Embryonic facial prominence (tissue), 1 donor: ENCODE measurements at regions not wholly inside any gene's neighbourhood (a gene's known extent, or its start where the extent isn't known, plus 50 kb on each side); places are given as distances from the start of the nearest gene placed in this dataset.
"Not testable (repeated sequence)": the region's sequence is repeated elsewhere in the genome, so short reads cannot be mapped to it uniquely, and the experiment has no call there.

ENCODE experiments used
- DNase-seq: peaks from one replicate; pipeline ENCODE4 v3.0.0-alpha.2; 2016; ENCODE audit errors: extremely low spot score

DNA sequence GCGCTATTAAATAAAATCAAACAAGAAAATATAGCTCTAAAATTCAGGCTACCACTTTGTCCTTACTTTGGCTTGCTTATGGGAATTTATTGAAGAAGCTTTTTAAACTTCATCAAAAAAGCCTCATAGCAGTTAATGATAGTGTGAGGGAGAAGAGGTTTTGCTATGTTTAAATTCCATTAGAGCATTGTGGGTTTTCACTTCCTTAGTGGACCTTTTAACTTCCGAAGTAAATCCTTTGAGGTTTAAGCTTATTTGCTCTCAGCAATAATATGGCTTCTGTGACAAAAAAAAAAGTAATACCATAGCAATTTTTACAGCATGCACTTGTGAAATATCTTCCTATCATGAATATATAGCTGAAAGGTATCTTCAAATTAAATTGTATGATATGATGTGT lies 120.2 kb upstream of the NDST4 start:
- no peak for DNase-seq

DNA sequence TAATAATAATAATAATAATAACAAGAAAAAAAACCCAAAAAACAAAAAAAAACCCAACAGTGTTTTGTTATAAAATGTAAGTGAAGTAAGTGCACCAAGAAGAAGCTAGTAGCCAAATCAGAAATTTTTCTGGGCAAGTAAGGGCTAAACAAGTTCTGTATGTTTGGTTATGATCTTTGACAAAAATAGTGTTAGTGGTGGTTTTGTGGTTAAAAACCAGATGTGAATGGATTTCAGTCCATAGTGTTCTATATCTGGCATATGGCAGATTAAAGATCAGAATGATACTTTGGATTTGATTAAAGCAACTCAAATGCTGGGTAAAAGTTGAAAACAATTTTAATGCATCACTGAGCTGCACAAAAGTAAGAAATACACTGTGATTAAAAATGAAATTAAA lies 116.5 kb upstream of the NDST4 start:
- DNase-seq: no peak

GRCh38 chr4:115228851-115229250 lies 115.4 kb upstream of the NDST4 start:
- DNase-seq: no peak

DNA sequence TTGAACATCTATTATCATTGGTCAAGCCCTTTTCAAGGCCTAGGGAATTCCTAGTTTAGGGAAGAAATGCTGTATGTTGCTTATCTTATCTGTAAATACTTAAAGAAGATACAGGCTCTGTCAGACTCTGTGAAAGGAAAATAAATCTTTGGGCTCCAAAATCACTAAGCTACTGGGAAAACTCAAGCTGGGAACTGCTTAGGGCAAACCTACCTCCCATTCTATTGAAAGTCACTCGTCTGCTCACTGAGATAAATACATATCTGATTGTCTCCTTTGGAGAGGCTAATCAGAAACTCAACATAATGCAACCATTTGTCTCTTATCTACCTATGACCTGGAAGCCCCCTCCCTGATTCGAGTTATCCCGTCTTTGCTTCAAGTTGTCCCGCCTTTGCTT lies 108.6 kb upstream of the NDST4 start:
- no peak for DNase-seq

GRCh38 chr4:115219862-115220261 lies 106.4 kb upstream of the NDST4 start:
- no peak for DNase-seq

DNA sequence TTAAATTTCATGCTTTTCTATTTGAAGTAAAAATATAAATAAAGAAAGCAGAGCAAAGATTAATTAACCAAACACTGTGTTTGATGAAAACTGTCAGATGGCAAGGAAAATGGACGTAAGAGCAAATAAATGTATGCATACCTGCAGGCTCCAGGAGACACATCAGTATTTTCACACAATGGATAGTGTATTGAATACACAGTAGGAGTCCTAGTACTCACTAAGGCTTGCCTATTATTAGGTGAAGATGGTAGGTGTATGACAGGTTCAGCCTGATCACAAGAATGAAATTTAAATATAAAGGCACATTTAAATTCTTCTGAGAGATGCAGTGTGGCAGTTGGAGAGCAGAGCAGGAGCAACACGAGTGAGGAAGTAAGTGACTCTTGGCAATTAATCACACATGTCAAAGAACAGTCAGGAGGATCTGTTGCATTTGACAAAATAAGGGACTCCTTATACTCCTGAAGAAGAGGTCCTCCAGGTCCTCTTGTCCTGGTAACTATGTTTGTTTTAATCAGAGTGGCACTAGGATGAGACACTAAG lies 106.0 kb upstream of the NDST4 start:
- DNase-seq: no peak

GRCh38 chr4:115215935-115216334 lies 102.5 kb upstream of the NDST4 start:
- DNase-seq: no peak

- no peak for DNase-seq
Observed at GRCh38 chr4:115213716-115214115, 100.3 kb upstream of the NDST4 start.

DNA sequence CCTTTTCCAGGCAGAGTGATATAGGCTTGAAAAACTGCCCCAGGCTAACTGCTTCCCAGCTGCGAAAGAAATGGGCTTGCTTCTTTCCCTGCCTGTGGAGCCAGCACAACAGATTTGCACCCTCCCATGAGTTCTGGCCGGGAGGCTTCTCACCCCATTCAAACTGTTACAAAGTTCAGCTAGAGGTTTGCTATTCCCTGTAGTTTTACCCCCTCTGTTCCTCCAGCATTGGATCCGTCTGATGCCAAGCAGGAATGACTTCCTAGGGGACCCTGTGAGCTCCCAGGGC lies 87.6 kb upstream of the NDST4 start:
- DNase-seq: no peak

DNA sequence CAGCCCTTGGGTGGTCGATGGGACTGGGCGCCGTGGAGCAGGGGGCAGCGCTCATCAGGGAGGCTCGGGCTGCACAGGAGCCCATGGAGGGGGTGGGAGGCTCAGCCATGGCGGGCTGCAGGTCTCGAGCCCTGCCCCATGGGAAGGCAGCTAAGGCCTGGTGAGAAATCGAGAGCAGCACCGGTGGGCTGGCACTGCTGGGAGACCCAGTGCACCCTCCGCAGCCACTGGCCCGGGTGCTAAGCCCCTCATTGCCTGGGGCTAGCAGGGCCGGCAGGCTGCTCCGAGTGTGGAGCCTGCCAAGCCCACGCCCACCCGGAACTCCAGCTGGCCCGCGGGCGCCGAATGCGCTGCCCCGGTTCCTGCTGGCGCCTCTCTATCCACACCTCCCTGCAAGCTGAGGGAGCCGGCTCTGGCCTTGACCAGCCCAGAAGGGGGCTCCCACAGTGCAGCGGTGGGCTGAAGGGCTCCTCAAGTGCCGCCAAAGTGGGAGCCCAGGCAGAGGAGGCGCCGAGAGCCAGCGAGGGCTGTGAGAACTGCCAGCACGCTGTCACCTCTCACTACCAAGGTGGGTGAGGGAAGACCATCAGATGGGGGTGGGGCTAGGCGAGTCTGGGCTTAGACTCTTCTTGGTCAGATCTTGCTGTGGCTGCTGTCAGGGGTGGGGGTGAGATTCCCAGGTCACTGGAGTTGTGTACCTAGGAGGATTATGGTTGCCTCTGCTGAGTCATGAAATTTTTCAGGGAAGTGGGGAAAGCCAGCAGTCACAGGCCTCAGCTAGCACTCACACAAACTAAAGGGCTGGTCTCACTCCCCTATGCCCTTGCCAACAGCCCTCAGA lies 87.0 kb upstream of the NDST4 start:
- DNase-seq: not testable (repeated sequence)

GRCh38 chr4:115194612-115195011 lies 81.2 kb upstream of the NDST4 start:
- DNase-seq: not testable (repeated sequence)

- DNase-seq: no peak
Observed at GRCh38 chr4:115190529-115190928, 77.1 kb upstream of the NDST4 start.

DNA sequence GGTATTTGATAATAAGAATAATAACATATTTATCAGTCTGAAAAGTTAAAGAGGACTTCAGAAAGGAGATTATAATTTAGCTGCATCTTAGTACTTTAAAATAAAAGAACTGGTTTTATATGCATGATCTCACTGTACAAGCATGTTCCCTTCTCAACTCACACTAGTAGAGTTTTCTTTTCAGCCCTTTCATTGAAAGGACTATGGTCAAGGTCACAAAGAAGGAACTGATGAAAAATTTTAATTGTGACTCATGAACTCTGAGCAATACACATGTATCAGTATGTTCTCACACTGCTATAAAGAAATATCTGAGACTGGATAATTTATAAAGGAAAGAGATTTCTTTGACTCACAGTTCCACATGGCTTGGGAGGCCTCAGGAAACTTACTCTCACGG lies 73.7 kb upstream of the NDST4 start:
- DNase-seq: no peak

GRCh38 chr4:115179438-115180062 lies 66.1 kb upstream of the NDST4 start:
- not testable (repeated sequence) for DNase-seq

- not testable (repeated sequence) for DNase-seq
Observed at GRCh38 chr4:115178687-115179086, 65.3 kb upstream of the NDST4 start.

GRCh38 chr4:115171220-115171619 lies 57.8 kb upstream of the NDST4 start:
- no peak for DNase-seq

GRCh38 chr4:115165503-115165902 lies 52.1 kb upstream of the NDST4 start:
- no peak for DNase-seq
